ENCODE measurements at regions not wholly inside any gene's neighbourhood (a gene's known extent, or its start where the extent isn't known, plus 50 kb on each side); places are given as distances from the start of the nearest gene placed in this dataset.

DNA sequence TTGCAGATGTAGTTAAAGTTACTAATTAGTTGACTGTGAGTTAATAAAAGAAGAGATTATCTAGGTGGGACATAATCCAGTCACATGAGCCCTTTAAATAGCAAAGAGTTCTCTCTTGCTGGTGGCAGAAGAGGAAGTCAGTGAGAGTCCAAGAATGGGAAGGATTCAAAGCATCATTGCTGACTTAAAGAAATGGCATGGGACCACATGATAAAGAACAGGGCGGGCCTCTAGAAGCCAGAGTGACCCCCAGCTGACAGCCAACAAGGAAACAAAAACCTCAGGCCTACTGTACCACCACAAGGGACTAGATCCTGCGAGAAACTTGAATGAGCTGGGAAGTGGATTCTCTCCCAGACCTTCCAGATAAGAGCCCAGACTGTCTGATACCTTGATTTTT lies 447.2 kb upstream of the CCDC54 start:
- H4K20me1 ChIP-seq (ENCODE audit: insufficient read depth, low read length) = no peaks in the 10 kb centered on the region
- no peak overlapping the region for H3K4me3 ChIP-seq (ENCODE audit: low read depth, low read length, poor library complexity, severe bottlenecking)
- H2AFZ ChIP-seq (ENCODE audit: low read length) = no peak overlapping the region
- no peaks in the 10 kb centered on the region for H3F3A ChIP-seq (ENCODE audit: insufficient read depth, low read length)
- no peaks in the 10 kb centered on the region for H3K36me3 ChIP-seq (ENCODE audit: insufficient read depth, low read length)
- H3K9me3 ChIP-seq (ENCODE audit: low read length) = no peaks in the 10 kb centered on the region
- no peaks in the 10 kb centered on the region for H3K79me2 ChIP-seq (ENCODE audit: insufficient read depth, low read length)
- no peak overlapping the region for H3K27ac ChIP-seq (ENCODE audit: low read depth, low read length, poor library complexity, severe bottlenecking)
- no peaks in the 10 kb centered on the region for H3K4me1 ChIP-seq (ENCODE audit: insufficient read depth, low read length, severe bottlenecking)
- H3K9me2 ChIP-seq (ENCODE audit: low read depth, low read length) = no peaks in the 10 kb centered on the region
- no peak overlapping the region for H3K9ac ChIP-seq (ENCODE audit: low read length)
- TF ChIP-seq EZH2 (IDR thresholded peaks at IDR 0.05; ENCODE audit: borderline replicate concordance, low read length) = no peak
- TF ChIP-seq, protein P1, sequence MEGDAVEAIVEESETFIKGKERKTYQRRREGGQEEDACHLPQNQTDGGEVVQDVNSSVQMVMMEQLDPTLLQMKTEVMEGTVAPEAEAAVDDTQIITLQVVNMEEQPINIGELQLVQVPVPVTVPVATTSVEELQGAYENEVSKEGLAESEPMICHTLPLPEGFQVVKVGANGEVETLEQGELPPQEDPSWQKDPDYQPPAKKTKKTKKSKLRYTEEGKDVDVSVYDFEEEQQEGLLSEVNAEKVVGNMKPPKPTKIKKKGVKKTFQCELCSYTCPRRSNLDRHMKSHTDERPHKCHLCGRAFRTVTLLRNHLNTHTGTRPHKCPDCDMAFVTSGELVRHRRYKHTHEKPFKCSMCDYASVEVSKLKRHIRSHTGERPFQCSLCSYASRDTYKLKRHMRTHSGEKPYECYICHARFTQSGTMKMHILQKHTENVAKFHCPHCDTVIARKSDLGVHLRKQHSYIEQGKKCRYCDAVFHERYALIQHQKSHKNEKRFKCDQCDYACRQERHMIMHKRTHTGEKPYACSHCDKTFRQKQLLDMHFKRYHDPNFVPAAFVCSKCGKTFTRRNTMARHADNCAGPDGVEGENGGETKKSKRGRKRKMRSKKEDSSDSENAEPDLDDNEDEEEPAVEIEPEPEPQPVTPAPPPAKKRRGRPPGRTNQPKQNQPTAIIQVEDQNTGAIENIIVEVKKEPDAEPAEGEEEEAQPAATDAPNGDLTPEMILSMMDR (IDR thresholded peaks at IDR 0.05; ENCODE audit: low read length) = no peak
- H3K4me2 ChIP-seq (ENCODE audit: low read length) = no peak overlapping the region
- no peaks in the 10 kb centered on the region for H3K27me3 ChIP-seq (ENCODE audit: insufficient read depth, low read length)

DNA sequence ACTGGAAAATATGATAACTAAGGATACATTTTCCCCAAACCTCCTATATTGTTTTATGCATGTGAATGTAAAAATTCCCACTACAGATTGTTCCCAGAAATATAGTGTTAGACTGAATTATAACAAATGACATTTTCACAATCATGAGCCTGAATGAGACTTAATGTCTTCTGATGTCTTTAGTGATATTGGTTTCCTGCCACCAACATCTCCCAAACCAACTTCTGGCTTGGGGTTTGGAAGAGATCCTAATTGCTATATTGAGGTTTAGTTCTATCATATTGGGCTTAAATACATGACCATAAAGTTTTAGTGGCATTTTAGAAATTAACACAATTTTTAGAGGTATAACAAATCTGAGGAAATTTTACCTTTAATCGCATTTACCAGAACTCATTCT lies 445.3 kb upstream of the CCDC54 start:
- Histone ChIP-seq H3K27ac (ENCODE audit: low read depth, low read length, poor library complexity, severe bottlenecking) (no peak overlapping the region), H3K36me3 (ENCODE audit: insufficient read depth, low read length) (no peaks in the 10 kb centered on the region)
- TF ChIP-seq, protein P1 (IDR thresholded peaks at IDR 0.05; ENCODE audit: low read length) = no peak
- TF ChIP-seq EZH2 (IDR thresholded peaks at IDR 0.05; ENCODE audit: borderline replicate concordance, low read length) = no peak

DNA sequence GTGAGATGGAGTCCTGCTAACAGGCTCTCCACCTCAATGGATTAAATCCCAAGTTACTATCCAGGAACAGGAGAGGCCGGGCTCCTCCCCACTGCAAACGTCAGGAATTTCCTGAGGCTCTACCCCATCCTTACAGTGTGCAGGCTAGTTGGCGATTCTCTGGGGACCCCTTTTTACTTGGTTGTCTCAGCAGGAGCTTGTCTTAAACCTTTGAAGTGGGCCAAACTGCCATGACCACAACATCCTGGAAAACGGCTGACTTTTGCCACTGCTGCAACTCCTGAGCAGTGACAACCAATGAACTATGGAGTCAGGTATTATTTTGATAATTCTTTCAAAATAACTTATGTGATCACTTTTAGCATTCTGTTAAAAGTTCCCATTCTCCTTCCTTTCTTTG lies 440.9 kb upstream of the CCDC54 start:
- H3K9me2 ChIP-seq (ENCODE audit: low read depth, low read length) = no peaks in the 10 kb centered on the region
- H3K4me3 ChIP-seq (ENCODE audit: low read depth, low read length, poor library complexity, severe bottlenecking) = no peak overlapping the region
- no peaks in the 10 kb centered on the region for H3K9me3 ChIP-seq (ENCODE audit: low read length)
- no peaks in the 10 kb centered on the region for H4K20me1 ChIP-seq (ENCODE audit: insufficient read depth, low read length)
- H3K27me3 ChIP-seq (ENCODE audit: insufficient read depth, low read length) = no peaks in the 10 kb centered on the region
- TF ChIP-seq EZH2 (IDR thresholded peaks at IDR 0.05; ENCODE audit: borderline replicate concordance, low read length) = no peak
- TF ChIP-seq, protein P1 (IDR thresholded peaks at IDR 0.05; ENCODE audit: low read length) = no peak
- H3K4me2 ChIP-seq (ENCODE audit: low read length) = no peak overlapping the region
- no peak overlapping the region for H2AFZ ChIP-seq (ENCODE audit: low read length)
- no peaks in the 10 kb centered on the region for H3K79me2 ChIP-seq (ENCODE audit: insufficient read depth, low read length)
- H3F3A ChIP-seq (ENCODE audit: insufficient read depth, low read length) = no peaks in the 10 kb centered on the region
- H3K4me1 ChIP-seq (ENCODE audit: insufficient read depth, low read length, severe bottlenecking) = no peaks in the 10 kb centered on the region
- no peak overlapping the region for H3K27ac ChIP-seq (ENCODE audit: low read depth, low read length, poor library complexity, severe bottlenecking)
- H3K9ac ChIP-seq (ENCODE audit: low read length) = no peak overlapping the region
- no peaks in the 10 kb centered on the region for H3K36me3 ChIP-seq (ENCODE audit: insufficient read depth, low read length)

More for the DNA sequence above, 445.3 kb upstream of the CCDC54 start:
- Histone ChIP-seq H3K9me3 (ENCODE audit: low read length) (no peaks in the 10 kb centered on the region), H3K4me1 (ENCODE audit: insufficient read depth, low read length, severe bottlenecking) (no peaks in the 10 kb centered on the region), H3K79me2 (ENCODE audit: insufficient read depth, low read length) (no peaks in the 10 kb centered on the region), H3K4me2 (ENCODE audit: low read length) (no peak overlapping the region), H2AFZ (ENCODE audit: low read length) (no peak overlapping the region), H4K20me1 (ENCODE audit: insufficient read depth, low read length) (no peaks in the 10 kb centered on the region), H3K9ac (ENCODE audit: low read length) (no peak overlapping the region), H3F3A (ENCODE audit: insufficient read depth, low read length) (no peaks in the 10 kb centered on the region), H3K9me2 (ENCODE audit: low read depth, low read length) (no peaks in the 10 kb centered on the region), H3K4me3 (ENCODE audit: low read depth, low read length, poor library complexity, severe bottlenecking) (no peak overlapping the region), H3K27me3 (ENCODE audit: insufficient read depth, low read length) (no peaks in the 10 kb centered on the region)

All from OCI-LY1 (cell line).